NT2/D1 (cell line): ENCODE measurements at regions not wholly inside any gene's neighbourhood (a gene's known extent, or its start where the extent isn't known, plus 50 kb on each side); places are given as distances from the start of the nearest gene placed in this dataset.

ENCODE experiments used
- SUZ12 ChIP-seq: IDR thresholded peaks from 2 replicates; pipeline ENCODE4 v1.6.1; 2011; ENCODE audit not compliant: insufficient read length, insufficient read depth; ENCODE audit errors: extremely low read depth
- ZNF274 ChIP-seq: IDR thresholded peaks from 2 replicates; pipeline ENCODE4 v1.6.1; 2011; ENCODE audit warnings: mild to moderate bottlenecking, low read depth, low read length

DNA sequence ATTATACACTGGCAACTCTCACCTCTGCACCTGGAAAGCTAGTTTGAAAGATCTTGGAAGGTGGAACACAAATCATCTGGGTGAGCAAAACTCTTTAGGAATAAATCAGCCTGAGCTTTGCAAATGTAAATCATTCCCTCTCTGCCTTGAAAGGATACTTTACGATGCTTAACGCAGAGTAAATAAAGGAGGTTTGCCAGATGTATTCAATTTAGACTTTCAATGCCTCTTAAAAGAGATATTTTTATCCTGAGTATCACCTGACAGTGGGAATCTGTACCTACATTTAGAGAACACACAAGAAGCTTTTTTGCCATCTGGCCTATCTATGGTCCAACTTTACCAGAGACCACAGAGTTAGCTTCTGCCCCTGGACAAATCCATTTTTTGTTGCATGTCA, 983.2 kb upstream of the CDH2 start:
- TF ChIP-seq SUZ12 (no peak), ZNF274 (no peak)
